ENCODE measurements at regions not wholly inside any gene's neighbourhood (a gene's known extent, or its start where the extent isn't known, plus 50 kb on each side); places are given as distances from the start of the nearest gene placed in this dataset.

DNA sequence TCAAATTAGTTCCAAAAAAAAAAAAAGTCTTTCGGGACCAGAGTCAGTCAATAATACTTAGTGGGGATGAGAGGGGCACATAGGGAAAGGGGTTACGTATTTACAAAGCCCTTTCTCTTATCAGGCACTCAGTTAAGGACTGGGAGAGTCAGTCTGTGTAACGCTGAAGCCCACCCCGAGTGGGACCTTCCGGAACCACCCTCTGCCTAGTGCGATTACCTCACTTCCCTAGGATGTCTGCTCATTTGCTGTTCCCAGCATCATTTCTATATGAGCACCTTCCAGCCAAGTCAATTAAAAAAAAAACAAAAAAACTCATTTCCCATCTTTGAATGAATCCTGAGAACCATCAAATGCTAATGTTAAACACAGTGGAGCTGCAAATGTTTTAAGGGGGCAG, 76.9 kb downstream of the BMP4 start:
- H3K4me3 Mint-ChIP-seq = no peak overlapping the region
- peaks cover 7% of the 10 kb centered on the region for H3K27me3 Mint-ChIP-seq (ENCODE audit: low read depth)
- CTCF ChIA-PET = interaction anchor here (0.6 kb wide), 1 partner anchor 576 kb away, joined by 4 read pairs; no protein-coding TSS in a partner anchor
- no peaks in the 10 kb centered on the region for H3K9me3 Mint-ChIP-seq
- H3K4me1 Mint-ChIP-seq (ENCODE audit: low read depth) = no peaks in the 10 kb centered on the region
- H3K27ac Mint-ChIP-seq = no peak overlapping the region
- DNase-seq = no peak
- no peaks in the 10 kb centered on the region for H3K36me3 Mint-ChIP-seq (ENCODE audit: low read depth)
- intact Hi-C loops (cut with micrococcal nuclease) = no loop called here

GRCh38 chr14:53879022-53879686, 77.5 kb downstream of the BMP4 start:
- CTCF ChIA-PET = interaction anchor here (0.6 kb wide), 1 partner anchor 575 kb away, joined by 4 read pairs; no protein-coding TSS in a partner anchor
- H3K4me1 Mint-ChIP-seq (ENCODE audit: low read depth) = no peaks in the 10 kb centered on the region
- no peak overlapping the region for H3K27ac Mint-ChIP-seq
- no peak for DNase-seq
- intact Hi-C loops (cut with micrococcal nuclease) = no loop called here
- H3K9me3 Mint-ChIP-seq = no peaks in the 10 kb centered on the region
- H3K27me3 Mint-ChIP-seq (ENCODE audit: low read depth) = peaks cover 7% of the 10 kb centered on the region
- no peaks in the 10 kb centered on the region for H3K36me3 Mint-ChIP-seq (ENCODE audit: low read depth)
- no peak overlapping the region for H3K4me3 Mint-ChIP-seq

DNA sequence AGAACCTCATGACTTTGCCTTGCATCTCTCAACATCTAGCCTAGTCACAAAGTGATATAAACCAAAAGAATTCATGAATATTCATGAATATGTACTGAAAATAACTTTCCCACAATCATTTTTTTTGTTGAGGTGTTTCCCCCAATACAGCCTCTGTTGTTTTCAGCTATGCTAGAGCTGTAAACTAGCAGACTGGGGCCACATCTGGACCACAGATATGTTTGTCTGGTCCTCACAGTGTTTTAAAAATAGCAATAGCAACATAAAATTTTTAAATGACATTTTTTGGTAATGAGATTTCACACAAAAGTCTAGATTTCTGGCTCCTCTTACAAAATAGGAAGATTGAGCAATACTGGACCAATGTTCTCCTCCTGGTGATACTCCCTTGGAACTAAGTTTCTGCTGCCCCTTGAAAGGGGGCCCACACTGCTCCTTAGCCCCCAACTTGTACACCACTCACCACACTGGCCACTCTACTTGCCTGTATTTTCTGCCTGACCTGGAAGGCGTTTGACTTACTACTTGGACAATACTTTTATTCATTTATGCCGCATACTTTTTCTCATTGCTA, 81.2 kb downstream of the BMP4 start:
- Mint-ChIP-seq H3K4me3 (no peak overlapping the region), H3K9me3 (no peaks in the 10 kb centered on the region), H3K4me1 (ENCODE audit: low read depth) (no peaks in the 10 kb centered on the region), H3K27me3 (ENCODE audit: low read depth) (peaks cover 4% of the 10 kb centered on the region), H3K36me3 (ENCODE audit: low read depth) (no peaks in the 10 kb centered on the region), H3K27ac (no peak overlapping the region)
- no peak for DNase-seq
- intact Hi-C loops (cut with micrococcal nuclease) = no loop called here
- CTCF ChIA-PET = no interaction called here

GRCh38 chr14:53874704-53875103, 81.9 kb downstream of the BMP4 start:
- H3K9me3 Mint-ChIP-seq = no peaks in the 10 kb centered on the region
- no peak overlapping the region for H3K4me3 Mint-ChIP-seq
- H3K27me3 Mint-ChIP-seq (ENCODE audit: low read depth) = peaks cover 3% of the 10 kb centered on the region
- no peaks in the 10 kb centered on the region for H3K4me1 Mint-ChIP-seq (ENCODE audit: low read depth)
- no peaks in the 10 kb centered on the region for H3K36me3 Mint-ChIP-seq (ENCODE audit: low read depth)
- intact Hi-C loops (cut with micrococcal nuclease) = no loop called here
- DNase-seq = no peak
- H3K27ac Mint-ChIP-seq = no peak overlapping the region
- CTCF ChIA-PET = no interaction called here

DNA sequence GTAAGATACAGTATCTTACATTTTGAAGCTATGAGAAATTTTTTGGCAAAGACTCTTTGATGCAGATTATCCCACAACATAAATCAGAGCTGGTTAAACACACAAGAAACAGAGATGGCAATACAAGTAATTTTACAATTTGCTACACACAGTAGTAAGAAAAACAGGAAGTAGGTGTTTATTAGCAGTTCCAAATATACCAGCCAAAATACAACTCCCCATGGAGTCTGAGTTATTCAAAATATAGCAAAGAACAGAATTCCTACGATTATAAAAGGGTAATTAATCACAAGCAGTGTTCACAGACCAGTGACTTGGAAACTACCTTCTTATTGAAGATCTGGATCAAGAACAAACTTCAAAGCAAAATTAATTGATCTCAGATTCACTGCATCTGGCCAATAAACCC, 83.9 kb downstream of the BMP4 start:
- intact Hi-C loops (cut with micrococcal nuclease) = no loop called here
- Mint-ChIP-seq H3K9me3 (no peaks in the 10 kb centered on the region), H3K4me3 (no peak overlapping the region)

DNA sequence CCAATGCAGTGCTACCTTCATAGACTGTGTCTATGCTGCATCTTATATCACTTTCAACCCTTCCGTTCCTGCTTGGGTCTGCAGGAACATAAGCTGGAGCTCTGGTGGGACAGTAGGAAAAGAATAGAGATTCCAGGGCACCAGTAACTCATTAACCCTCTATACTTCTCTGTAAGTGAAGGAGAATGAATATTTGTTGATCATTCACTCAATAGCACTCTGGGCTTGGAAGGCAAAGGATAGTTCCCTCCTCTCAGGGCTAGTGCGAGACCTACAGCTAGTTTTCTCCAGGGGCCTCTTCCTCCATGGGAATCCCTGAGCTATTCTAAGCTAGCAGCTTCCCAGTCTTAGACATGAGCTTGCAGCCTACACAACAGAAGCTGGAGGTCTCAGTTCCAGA, 84.7 kb downstream of the BMP4 start:
- Mint-ChIP-seq H3K9me3 (no peaks in the 10 kb centered on the region), H3K36me3 (ENCODE audit: low read depth) (no peaks in the 10 kb centered on the region), H3K4me1 (ENCODE audit: low read depth) (no peaks in the 10 kb centered on the region), H3K4me3 (no peak overlapping the region), H3K27ac (no peak overlapping the region), H3K27me3 (ENCODE audit: low read depth) (peaks cover 8% of the 10 kb centered on the region)
- DNase-seq = no peak
- CTCF ChIA-PET = no interaction called here
- intact Hi-C loops (cut with micrococcal nuclease) = no loop called here

More for the DNA sequence above, 83.9 kb downstream of the BMP4 start:
- Mint-ChIP-seq H3K4me1 (ENCODE audit: low read depth) (no peaks in the 10 kb centered on the region), H3K27me3 (ENCODE audit: low read depth) (peaks cover 8% of the 10 kb centered on the region), H3K36me3 (ENCODE audit: low read depth) (no peaks in the 10 kb centered on the region), H3K27ac (no peak overlapping the region)
- CTCF ChIA-PET = no interaction called here
- no peak for DNase-seq

GRCh38 chr14:53871011-53871410, 85.6 kb downstream of the BMP4 start:
- Mint-ChIP-seq H3K9me3 (no peaks in the 10 kb centered on the region), H3K4me1 (ENCODE audit: low read depth) (no peaks in the 10 kb centered on the region), H3K4me3 (no peak overlapping the region), H3K36me3 (ENCODE audit: low read depth) (no peaks in the 10 kb centered on the region), H3K27me3 (ENCODE audit: low read depth) (peaks cover 8% of the 10 kb centered on the region), H3K27ac (no peak overlapping the region)
- DNase-seq = no peak
- intact Hi-C loops (cut with micrococcal nuclease) = no loop called here
- CTCF ChIA-PET = no interaction called here

DNA sequence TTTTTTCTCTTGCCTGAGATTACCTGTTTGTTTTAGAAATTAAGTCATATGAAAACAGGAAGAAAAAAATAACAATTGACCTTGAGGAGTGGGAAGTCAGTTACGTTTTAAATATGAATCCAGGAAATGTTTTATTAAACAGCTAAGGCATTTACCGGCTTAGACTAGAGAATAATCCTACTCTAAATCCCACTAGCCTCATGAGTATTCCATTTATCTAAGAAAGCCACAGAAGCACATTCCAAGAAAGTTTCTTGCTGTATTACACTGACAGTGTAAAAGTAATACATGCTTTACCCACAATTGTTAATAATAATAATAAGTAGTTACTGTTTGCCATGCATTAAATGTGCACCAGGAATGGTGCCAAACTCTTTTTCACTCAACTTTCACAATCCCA, 90.9 kb downstream of the BMP4 start:
- peaks cover 5% of the 10 kb centered on the region for H3K27me3 Mint-ChIP-seq (ENCODE audit: low read depth)
- intact Hi-C loops (cut with micrococcal nuclease) = no loop called here
- H3K4me3 Mint-ChIP-seq = no peak overlapping the region
- no peaks in the 10 kb centered on the region for H3K4me1 Mint-ChIP-seq (ENCODE audit: low read depth)
- DNase-seq = no peak
- H3K36me3 Mint-ChIP-seq (ENCODE audit: low read depth) = no peaks in the 10 kb centered on the region
- CTCF ChIA-PET = interaction anchor here (0.6 kb wide), 1 partner anchor 55 kb away, joined by 3 read pairs; no protein-coding TSS in a partner anchor
- H3K9me3 Mint-ChIP-seq = no peaks in the 10 kb centered on the region
- no peak overlapping the region for H3K27ac Mint-ChIP-seq

DNA sequence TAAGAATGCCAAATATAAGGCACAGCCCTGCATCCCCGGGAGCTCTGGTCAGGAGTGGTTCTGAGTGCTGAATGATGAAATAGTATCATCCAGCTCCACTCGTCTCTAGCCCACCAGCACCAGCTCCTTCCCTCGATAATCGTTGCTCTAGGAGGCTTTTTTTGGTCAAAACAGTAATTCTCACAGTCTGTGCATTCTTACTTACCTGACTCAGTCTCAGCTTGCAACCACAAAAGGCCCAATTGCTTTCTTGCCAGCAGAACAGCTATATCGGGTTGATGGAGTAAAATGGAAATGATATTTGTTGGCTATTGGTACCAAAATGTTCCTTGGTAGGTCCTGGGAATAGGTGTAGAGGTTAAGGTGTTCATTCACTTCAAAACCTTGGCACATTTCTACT, 94.8 kb downstream of the BMP4 start:
- intact Hi-C loops (cut with micrococcal nuclease) = no loop called here
- H3K27me3 Mint-ChIP-seq (ENCODE audit: low read depth) = no peaks in the 10 kb centered on the region
- no peak overlapping the region for H3K4me3 Mint-ChIP-seq
- H3K4me1 Mint-ChIP-seq (ENCODE audit: low read depth) = no peaks in the 10 kb centered on the region
- DNase-seq = no peak
- no peak overlapping the region for H3K27ac Mint-ChIP-seq
- H3K9me3 Mint-ChIP-seq = no peaks in the 10 kb centered on the region
- CTCF ChIA-PET = no interaction called here
- H3K36me3 Mint-ChIP-seq (ENCODE audit: low read depth) = no peaks in the 10 kb centered on the region

GRCh38 chr14:53858345-53858684, 98.3 kb downstream of the BMP4 start:
- intact Hi-C loops (cut with micrococcal nuclease) = no loop called here
- CTCF ChIA-PET = no interaction called here
- H3K4me3 Mint-ChIP-seq = no peak overlapping the region
- H3K36me3 Mint-ChIP-seq (ENCODE audit: low read depth) = no peaks in the 10 kb centered on the region
- peaks cover 2% of the 10 kb centered on the region for H3K27me3 Mint-ChIP-seq (ENCODE audit: low read depth)
- no peaks in the 10 kb centered on the region for H3K9me3 Mint-ChIP-seq
- no peak for DNase-seq
- H3K27ac Mint-ChIP-seq = no peak overlapping the region
- H3K4me1 Mint-ChIP-seq (ENCODE audit: low read depth) = no peaks in the 10 kb centered on the region

DNA sequence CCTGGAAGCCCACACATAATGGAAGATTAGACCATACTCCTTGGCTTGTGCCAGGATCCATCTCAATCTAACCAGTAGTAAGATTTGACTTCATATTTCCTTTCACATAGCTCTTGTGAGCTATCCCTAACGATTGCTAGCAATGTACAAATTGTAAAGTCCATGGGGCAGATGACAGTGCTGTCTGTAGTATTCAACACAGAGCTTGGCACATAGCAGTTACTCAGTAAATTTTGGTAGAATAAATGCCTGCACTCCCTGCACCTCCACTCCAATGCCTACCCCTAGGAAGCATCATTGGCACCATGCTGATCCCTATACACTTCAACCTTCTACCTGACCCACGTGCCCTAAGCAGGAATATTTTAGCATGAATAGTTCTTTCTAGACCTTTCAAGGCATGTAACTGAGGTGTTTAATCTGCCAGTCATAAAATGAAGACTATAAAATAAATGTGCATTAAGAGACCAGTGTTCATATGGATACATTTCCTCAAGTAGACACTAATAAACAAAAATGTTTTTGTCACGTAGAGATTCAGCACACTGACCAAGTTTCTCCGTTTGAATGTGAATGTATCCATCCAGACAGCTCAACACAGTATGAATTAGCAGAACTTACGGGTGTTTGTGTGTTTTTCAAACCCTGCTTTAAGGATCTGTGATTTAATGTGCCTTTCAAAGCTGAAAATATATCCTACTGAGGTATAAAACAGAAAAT, 98.8 kb downstream of the BMP4 start:
- Mint-ChIP-seq H3K4me3 (no peak overlapping the region), H3K36me3 (ENCODE audit: low read depth) (no peaks in the 10 kb centered on the region), H3K27ac (no peak overlapping the region), H3K27me3 (ENCODE audit: low read depth) (peaks cover 2% of the 10 kb centered on the region), H3K4me1 (ENCODE audit: low read depth) (no peaks in the 10 kb centered on the region), H3K9me3 (no peaks in the 10 kb centered on the region)
- CTCF ChIA-PET = no interaction called here
- no peak for DNase-seq
- intact Hi-C loops (cut with micrococcal nuclease) = no loop called here

- H3K4me1 Mint-ChIP-seq (ENCODE audit: low read depth) = no peaks in the 10 kb centered on the region
- no peak for DNase-seq
- no peaks in the 10 kb centered on the region for H3K36me3 Mint-ChIP-seq (ENCODE audit: low read depth)
- H3K9me3 Mint-ChIP-seq = no peaks in the 10 kb centered on the region
- H3K27ac Mint-ChIP-seq = no peak overlapping the region
- CTCF ChIA-PET = no interaction called here
- no peak overlapping the region for H3K4me3 Mint-ChIP-seq
- intact Hi-C loops (cut with micrococcal nuclease) = no loop called here
- peaks cover 2% of the 10 kb centered on the region for H3K27me3 Mint-ChIP-seq (ENCODE audit: low read depth)
Measured at GRCh38 chr14:53855574-53855973, 101.1 kb downstream of the BMP4 start.

GRCh38 chr14:53855127-53855526, 101.5 kb downstream of the BMP4 start:
- no peaks in the 10 kb centered on the region for H3K9me3 Mint-ChIP-seq
- no peaks in the 10 kb centered on the region for H3K36me3 Mint-ChIP-seq (ENCODE audit: low read depth)
- DNase-seq = no peak
- peaks cover 2% of the 10 kb centered on the region for H3K27me3 Mint-ChIP-seq (ENCODE audit: low read depth)
- H3K4me3 Mint-ChIP-seq = no peak overlapping the region
- H3K27ac Mint-ChIP-seq = no peak overlapping the region
- intact Hi-C loops (cut with micrococcal nuclease) = no loop called here
- CTCF ChIA-PET = no interaction called here
- H3K4me1 Mint-ChIP-seq (ENCODE audit: low read depth) = no peaks in the 10 kb centered on the region
